HEK293T (cell line): ENCODE measurements at regions not wholly inside any gene's neighbourhood (a gene's known extent, or its start where the extent isn't known, plus 50 kb on each side); places are given as distances from the start of the nearest gene placed in this dataset.
"Not testable (repeated sequence)": the region's sequence is repeated elsewhere in the genome, so short reads cannot be mapped to it uniquely, and the experiment has no call there.

Experiments
- BHLHE40 ChIP-seq: fragments of 450-650 bp; IDR thresholded peaks from 2 replicates; pipeline ENCODE4 v1.6.1; 2016; ENCODE audit warnings: mild to moderate bottlenecking, moderate library complexity, borderline replicate concordance
- SP1 ChIP-seq: fragments of 450-650 bp; IDR thresholded peaks from 2 replicates; pipeline ENCODE4 v1.6.1; 2017
- ZNF384 ChIP-seq: fragments of 450-650 bp; IDR thresholded peaks from 2 replicates; pipeline ENCODE4 v1.6.1; 2016
- TF ChIP-seq, protein P1 (sequence below): fragments of 450-650 bp; IDR thresholded peaks from 2 replicates; pipeline ENCODE4 v1.6.1; 2016

DNA sequence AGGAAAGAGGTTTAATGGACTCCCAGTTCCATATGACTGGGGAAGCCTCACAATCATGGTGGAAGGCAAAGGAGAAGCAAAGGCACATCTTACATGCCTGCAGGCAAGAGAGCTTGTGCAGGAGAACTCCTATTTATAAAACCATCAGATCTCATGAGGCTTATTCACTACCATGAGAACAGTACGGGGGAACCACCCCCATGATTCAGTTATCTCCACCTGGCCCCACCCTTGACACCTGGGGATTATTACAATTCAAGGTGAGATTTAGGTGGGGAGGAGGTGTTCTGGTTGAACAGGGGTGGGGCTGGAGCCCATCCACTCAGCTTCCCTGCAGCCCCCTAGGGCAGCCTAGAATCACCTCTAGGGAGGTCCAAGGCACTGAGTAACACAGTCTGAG lies 128.9 kb upstream of the KLF3 start:
- TF ChIP-seq ZNF384, BHLHE40, SP1: not testable (repeated sequence)
- TF ChIP-seq, protein P1, sequence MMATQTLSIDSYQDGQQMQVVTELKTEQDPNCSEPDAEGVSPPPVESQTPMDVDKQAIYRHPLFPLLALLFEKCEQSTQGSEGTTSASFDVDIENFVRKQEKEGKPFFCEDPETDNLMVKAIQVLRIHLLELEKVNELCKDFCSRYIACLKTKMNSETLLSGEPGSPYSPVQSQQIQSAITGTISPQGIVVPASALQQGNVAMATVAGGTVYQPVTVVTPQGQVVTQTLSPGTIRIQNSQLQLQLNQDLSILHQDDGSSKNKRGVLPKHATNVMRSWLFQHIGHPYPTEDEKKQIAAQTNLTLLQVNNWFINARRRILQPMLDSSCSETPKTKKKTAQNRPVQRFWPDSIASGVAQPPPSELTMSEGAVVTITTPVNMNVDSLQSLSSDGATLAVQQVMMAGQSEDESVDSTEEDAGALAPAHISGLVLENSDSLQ, result not testable (repeated sequence)
